Ureter (tissue), 1 donor: ENCODE measurements at regions not wholly inside any gene's neighbourhood (a gene's known extent, or its start where the extent isn't known, plus 50 kb on each side); places are given as distances from the start of the nearest gene placed in this dataset.

Experiments
- DNase-seq: peaks from one replicate; pipeline ENCODE4 v3.0.0-alpha.2; 2020; ENCODE audit warnings: low spot score
- donor health status: DM: yes; HTN: yes; CAD: no.

DNA sequence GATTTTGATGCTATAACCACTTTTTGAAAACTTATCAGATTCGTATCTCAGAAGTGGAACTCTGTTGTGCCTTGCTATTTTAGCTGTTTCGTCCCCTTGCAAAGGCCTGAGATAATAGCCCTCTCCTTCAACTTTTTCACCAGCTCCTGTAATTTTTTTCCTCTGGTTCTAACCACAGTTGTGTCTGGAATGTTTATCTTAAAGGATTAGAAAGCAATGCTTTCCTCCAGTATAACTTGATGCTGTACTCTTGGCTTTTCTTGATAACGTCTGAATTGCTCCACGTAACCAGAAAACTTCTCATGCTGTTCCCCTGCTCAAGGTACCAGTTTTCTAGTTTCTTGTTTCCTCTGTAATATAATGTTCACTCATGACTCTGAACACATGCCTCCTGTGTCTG is 209.4 kb downstream of the DTWD2 start:
- DNase-seq: no peak

GRCh38 chr5:118777189-118777736 is 211.1 kb downstream of the DTWD2 start:
- DNase-seq: no peak

- DNase-seq: no peak
Measured at GRCh38 chr5:118776755-118777154, 211.6 kb downstream of the DTWD2 start.

DNA sequence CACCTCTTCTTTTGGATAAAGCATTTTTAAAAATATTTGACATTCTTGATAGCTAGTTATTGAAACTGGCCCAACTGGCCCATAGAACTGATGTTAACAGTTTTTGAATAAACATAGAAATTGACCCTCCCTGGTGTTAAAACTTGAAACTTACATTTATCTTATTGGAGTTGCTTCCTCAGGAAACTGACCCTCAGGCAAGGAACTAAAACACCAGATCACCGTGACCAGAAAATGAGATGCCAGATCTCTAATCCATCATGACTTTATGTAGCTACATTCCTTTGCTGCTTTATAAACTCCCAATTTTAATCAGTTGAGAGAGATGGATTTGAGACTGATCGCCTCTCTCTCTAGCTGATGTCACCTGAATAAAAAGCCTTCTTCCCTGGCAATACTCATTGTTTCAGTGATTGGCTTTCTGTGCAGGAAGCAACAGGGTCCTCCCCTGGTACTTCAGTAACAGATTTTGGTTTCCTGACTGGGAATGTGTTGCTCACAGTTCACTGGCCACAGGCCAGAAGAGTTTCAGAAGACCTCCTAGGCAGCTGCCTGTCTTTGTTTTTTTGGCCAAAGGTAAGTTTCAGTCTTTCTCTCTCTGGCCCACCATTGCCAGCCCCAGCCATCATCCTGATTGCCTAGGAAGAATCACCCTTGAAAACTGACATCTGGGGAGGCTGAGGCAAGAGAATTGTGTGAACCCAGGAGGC is 212.4 kb downstream of the DTWD2 start:
- DNase-seq: no peak

GRCh38 chr5:118768607-118769175 is 219.7 kb downstream of the DTWD2 start:
- DNase-seq: no peak

DNA sequence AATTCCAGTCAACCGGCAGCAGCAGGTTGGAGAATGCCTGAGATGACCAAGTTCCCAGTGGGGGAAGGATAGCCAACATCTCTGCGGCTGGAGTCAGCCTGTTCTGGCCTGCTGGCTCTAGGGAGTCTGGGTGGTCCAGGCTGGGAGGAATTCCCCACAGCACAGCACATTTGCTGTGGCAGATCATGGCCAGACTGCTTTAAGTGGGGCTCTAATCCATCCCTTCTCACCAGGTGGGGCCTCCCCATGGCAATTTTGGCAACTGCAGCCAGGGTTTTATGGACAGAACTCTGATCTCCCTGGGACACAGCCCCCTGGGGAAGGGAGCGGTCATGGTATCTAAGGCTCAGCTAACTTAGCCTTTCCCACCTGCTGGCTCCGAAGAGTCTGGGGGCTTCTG is 226.1 kb downstream of the DTWD2 start:
- no peak for DNase-seq

- DNase-seq: no peak
Measured at GRCh38 chr5:118761814-118762213, 226.5 kb downstream of the DTWD2 start.

DNA sequence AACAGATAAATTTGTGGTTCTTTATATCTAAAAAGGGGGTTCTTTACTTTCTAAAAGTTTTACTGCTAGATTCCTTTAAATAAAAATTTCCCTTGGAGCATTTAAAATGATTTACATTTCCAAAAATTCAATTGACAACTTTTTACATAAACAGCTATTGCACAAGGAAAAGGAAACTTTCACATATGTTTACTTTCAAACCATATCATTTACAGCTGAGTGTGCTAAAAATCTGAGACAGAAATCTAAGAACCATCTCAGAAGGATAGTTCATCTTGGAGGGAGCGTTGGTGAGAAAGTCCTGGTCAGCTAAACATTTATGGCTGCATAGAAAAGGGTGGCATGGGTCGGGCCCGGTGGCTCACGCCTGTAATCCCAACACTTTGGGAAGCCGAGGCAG is 235.4 kb downstream of the DTWD2 start:
- no peak for DNase-seq

- DNase-seq: no peak
Measured at GRCh38 chr5:118736396-118736795, 252.0 kb downstream of the DTWD2 start.

GRCh38 chr5:118733394-118733793 is 255.0 kb downstream of the DTWD2 start:
- DNase-seq: no peak

DNA sequence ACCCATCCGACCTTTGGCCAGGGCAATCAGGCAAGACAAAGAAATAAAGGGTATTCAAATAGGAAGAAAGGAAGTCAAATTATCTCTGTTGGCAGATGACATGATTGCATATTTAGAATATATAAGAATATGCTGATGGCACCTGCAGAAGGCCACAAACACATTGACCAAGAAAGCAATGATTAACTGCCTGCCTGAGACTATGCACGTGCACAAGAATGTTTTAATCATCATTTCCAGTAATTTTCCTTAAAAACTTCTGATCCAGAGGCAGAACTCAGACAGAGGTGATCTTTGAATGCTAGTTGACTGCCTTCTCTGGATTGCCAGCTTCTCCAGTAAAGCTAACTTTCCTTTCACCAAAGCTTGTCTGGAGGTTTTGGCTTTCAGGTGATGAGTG is 260.2 kb downstream of the DTWD2 start:
- DNase-seq: no peak

- DNase-seq: no peak
Measured at GRCh38 chr5:118726891-118727290, 261.5 kb downstream of the DTWD2 start.

GRCh38 chr5:118723021-118723338 is 265.4 kb downstream of the DTWD2 start:
- DNase-seq: no peak

DNA sequence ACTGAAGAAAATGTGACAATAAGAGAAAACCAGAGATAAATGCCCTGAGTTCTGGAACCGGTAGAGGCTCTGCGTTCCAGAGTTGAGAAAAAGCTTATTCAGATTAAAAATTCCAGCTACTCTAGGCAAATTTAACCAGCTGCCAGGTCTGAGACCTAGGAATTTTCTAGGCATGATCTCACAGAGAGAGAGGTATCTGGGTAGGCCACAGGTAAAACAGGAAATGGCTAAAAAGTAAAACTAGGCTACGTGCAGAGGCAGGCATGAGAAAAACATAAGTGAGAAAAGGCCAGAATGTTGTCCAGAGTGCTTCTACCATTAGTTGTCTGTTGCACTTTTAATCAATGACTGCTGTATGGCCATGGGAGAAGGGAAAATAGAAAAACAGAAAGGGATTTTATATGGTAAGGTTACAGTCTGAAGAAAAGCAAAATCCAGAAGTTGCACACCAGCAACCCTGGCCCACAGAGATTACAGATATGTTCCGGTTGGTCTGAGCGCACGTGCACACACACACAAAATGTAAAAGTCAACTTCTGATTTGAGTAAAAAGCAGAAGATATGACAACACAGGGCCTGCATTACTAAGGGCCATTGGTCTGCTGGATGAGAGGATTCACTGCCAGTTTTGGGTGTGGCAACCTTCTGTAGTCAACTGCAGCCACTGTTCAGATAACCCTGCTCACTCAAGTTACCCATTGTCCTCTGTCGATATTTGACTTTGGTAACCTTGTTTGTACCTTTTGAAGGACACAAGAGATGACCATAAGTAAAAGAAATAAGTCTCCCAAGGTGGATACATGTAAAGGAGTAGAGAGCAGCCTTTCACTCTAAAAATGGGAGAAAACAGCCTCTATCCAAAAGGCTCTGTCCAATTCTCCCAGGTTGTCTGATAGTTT is 266.0 kb downstream of the DTWD2 start:
- no peak for DNase-seq

DNA sequence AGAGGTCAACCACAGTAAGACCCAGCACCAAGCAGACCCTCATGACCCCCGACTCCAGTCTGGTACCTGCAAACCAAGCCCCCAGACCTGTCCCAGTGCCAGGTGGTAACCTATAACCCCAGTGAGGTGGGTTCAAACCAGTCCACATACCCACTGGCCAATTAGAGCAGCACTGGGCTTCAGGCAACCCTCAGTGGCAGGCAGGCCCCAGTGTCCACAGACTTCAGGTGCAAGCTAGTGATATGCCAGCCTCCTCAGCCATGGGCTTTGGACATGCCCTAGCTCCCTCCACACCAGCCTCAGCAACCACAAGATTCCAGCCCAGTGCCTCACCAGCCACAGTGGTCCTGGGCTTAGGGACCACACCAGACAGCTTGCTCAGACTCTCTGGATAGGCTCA is 276.6 kb downstream of the DTWD2 start:
- no peak for DNase-seq

DNA sequence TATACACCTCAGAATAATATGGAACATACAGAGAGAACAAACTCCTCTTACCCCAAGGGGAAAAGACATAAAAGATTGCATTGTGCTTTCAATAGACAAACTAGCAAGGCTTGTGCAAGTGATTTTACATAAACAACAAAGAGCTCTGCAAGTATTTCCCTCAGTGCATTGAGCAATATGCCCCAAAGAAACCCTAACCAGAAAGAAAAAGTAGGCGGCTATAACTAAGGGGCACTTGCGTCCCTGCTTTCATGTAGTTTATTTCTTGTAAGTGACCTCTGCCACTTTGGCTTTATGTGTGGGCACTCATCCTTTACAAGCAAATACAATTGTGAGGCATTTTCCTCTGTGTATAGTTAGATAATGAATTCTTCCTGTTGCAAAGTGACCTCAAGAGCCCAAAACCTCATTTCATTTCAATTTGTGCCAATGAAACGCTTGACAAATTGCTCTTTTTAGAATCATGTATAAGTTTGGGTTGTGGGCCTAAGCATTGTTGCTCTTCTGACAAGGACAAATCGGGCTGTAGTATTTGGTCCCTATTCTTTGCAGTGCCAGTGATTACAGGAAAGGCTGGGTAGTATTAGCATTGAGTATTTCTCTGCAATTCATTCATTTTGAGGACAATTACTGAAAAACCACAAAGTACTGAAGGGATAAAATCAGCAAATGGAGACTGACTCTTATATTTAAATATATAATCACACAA is 282.2 kb downstream of the DTWD2 start:
- DNase-seq: no peak

- DNase-seq: no peak
Measured at GRCh38 chr5:118703241-118703640, 285.1 kb downstream of the DTWD2 start.

- no peak for DNase-seq
Measured at GRCh38 chr5:118701791-118702190, 286.6 kb downstream of the DTWD2 start.

GRCh38 chr5:118700510-118700909 is 287.8 kb downstream of the DTWD2 start:
- DNase-seq: no peak

DNA sequence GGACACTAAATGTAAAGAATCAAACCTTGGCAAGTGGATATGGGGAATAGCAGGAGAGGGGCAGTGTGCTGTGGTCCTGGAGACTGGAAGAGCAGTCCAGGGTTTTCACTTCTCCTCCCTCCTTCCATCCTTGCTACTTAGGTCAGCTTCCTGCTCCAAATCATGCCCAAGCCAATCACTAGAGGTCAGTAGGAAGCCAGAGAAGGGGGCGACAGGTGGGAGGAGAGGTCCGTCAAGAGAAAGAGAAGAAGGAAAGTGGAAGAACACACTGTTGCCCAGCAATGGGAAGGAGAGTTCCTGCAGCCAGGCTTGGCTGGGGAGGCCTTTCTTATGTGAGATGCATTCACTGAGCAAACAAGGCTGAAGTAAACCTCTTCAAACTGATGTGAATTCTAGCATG is 289.6 kb downstream of the DTWD2 start:
- DNase-seq: no peak

- DNase-seq: no peak
Measured at GRCh38 chr5:118696076-118696475, 292.3 kb downstream of the DTWD2 start.

DNA sequence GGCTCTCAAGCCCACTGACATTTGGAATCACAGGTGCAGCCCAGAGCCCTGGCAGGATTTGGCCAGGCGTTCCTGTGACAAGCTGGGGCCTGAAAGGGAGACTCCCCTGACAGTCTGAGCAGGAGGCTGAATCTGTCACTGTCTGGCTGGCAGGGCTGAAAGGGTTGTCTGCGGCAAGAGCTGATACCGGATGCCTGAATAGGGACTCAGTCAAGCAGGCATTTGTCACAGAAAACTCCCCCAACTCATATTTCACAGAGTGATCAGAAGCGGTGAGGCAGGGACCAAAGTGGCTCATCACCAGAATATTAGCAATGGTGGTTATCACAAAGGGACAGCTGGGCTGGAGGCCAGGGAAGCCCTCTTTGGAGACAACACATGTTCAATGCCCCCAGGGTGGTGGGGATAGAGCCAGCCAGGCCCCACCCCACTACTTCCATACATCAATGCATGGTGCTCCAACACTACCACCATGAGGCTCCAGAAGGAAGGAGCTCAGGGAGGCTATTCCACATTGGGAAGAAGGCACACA is 295.5 kb downstream of the DTWD2 start:
- no peak for DNase-seq
